Neural cell (in vitro differentiated cells): ENCODE measurements at regions not wholly inside any gene's neighbourhood (a gene's known extent, or its start where the extent isn't known, plus 50 kb on each side); places are given as distances from the start of the nearest gene placed in this dataset.

Experiments
- EP300 ChIP-seq: fragments of 450-650 bp; conservative IDR thresholded peaks from 2 replicates; pipeline ENCODE4 v1.6.1; 2014; ENCODE audit warnings: antibody characterized with exemption, mild to moderate bottlenecking, moderate library complexity; ENCODE audit not compliant: poor library complexity, severe bottlenecking
- EZH2 ChIP-seq: fragments of 200-600, 300-800 bp; shearing (Covaris generic), sonication (generic); IDR thresholded peaks from 2 replicates; pipeline ENCODE4 v1.6.1; 2014; ENCODE audit warnings: antibody characterized with exemption, low read length, borderline replicate concordance, mild to moderate bottlenecking; ENCODE audit not compliant: insufficient read depth, poor library complexity, severe bottlenecking
- POLR2AphosphoS5 ChIP-seq: IDR thresholded peaks from 2 replicates; pipeline ENCODE4 v1.6.1; 2012
- TAF1 ChIP-seq: IDR thresholded peaks from 2 replicates; pipeline ENCODE4 v1.6.1; 2012; ENCODE audit warnings: low read depth
- TF ChIP-seq, protein P1 (sequence below): fragments of 450-650 bp; IDR thresholded peaks from 2 replicates; pipeline ENCODE4 v1.5.1; 2014; ENCODE audit warnings: antibody characterized with exemption, mild to moderate bottlenecking, moderate library complexity; ENCODE audit not compliant: poor library complexity, severe bottlenecking

- TF ChIP-seq, protein P1, sequence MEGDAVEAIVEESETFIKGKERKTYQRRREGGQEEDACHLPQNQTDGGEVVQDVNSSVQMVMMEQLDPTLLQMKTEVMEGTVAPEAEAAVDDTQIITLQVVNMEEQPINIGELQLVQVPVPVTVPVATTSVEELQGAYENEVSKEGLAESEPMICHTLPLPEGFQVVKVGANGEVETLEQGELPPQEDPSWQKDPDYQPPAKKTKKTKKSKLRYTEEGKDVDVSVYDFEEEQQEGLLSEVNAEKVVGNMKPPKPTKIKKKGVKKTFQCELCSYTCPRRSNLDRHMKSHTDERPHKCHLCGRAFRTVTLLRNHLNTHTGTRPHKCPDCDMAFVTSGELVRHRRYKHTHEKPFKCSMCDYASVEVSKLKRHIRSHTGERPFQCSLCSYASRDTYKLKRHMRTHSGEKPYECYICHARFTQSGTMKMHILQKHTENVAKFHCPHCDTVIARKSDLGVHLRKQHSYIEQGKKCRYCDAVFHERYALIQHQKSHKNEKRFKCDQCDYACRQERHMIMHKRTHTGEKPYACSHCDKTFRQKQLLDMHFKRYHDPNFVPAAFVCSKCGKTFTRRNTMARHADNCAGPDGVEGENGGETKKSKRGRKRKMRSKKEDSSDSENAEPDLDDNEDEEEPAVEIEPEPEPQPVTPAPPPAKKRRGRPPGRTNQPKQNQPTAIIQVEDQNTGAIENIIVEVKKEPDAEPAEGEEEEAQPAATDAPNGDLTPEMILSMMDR = no peak
- TF ChIP-seq POLR2AphosphoS5 (no peak), EZH2 (no peak), TAF1 (no peak), EP300 (no peak)
These were observed 300.7 kb upstream of the IZUMO3 start for GRCh38 chr9:24846248-24846912.
